Uterus (tissue), 3 donors: ENCODE measurements at regions not wholly inside any gene's neighbourhood (a gene's known extent, or its start where the extent isn't known, plus 50 kb on each side); places are given as distances from the start of the nearest gene placed in this dataset.

Source experiments
- DNase-seq, 2 donors: peaks; one replicate each; pipeline ENCODE4 v3.0.0-alpha.2; 2019 to 2020
- H3K27ac ChIP-seq, 2 donors: fragments of 200-600 bp; sonication (generic); 1 replicate in 1 of 2; 2 replicates in 1 of 2; pipeline ENCODE4 v1.5.1; 2016 to 2018
- H3K27me3 ChIP-seq, 2 donors: fragments of 200-600 bp; sonication (generic); one replicate each; pipeline ENCODE4 v1.5.1; 2018 to 2019; ENCODE audit warnings: control low read depth in 1 of 2
- H3K36me3 ChIP-seq, 2 donors: fragments of 200-600 bp; sonication (generic); one replicate each; pipeline ENCODE4 v1.5.1; 2019; ENCODE audit warnings: control low read depth in 1 of 2
- H3K4me1 ChIP-seq, 2 donors: fragments of 200-600 bp; sonication (generic); one replicate each; pipeline ENCODE4 v1.5.1; 2018 to 2019; ENCODE audit warnings: control low read depth in 1 of 2
- H3K4me3 ChIP-seq, 2 donors: fragments of 200-600 bp; sonication (generic); 1 replicate in 1 of 2; 2 replicates in 1 of 2; pipeline ENCODE4 v1.5.1; 2018 to 2019; ENCODE audit warnings: mild to moderate bottlenecking in 1 of 2
- H3K9me3 ChIP-seq, 2 donors: fragments of 200-600 bp; sonication (generic); one replicate each; pipeline ENCODE4 v1.5.1; 2019; ENCODE audit warnings: control low read depth in 1 of 2
- CTCF ChIP-seq, 4 experiments: fragments of 200-600 bp in 2 of 4; fragments of 450-650 bp in 2 of 4; sonication (generic) in 2 of 4; IDR thresholded peaks; one replicate each; pipeline ENCODE4 v1.5.1; 2016 to 2019; ENCODE audit warnings: antibody characterized with exemption in 4 of 4, mild to moderate bottlenecking in 2 of 4, moderate library complexity in 1 of 4
- POLR2A ChIP-seq, 2 donors: fragments of 450-650 bp; IDR thresholded peaks; one replicate each; pipeline ENCODE4 v1.6.1; 2016; ENCODE audit warnings: antibody characterized with exemption in 2 of 2, mild to moderate bottlenecking in 1 of 2, moderate library complexity in 1 of 2
- intact Hi-C: fragments of 100-400 bp; cut with DNase I; formaldehyde crosslinking; loops from one replicate; pipeline ENCODE4 v1.15.1; 2023; ENCODE audit warnings: low total_unique reads
- donor health status: DM: yes; HTN: yes; CAD: no.

GRCh38 chr6:104031346-104031745, 828.4 kb downstream of the HACE1 start:
- no peaks in the 10 kb centered on the region for H3K9me3 ChIP-seq
- H3K36me3 ChIP-seq, result no peaks in the 10 kb centered on the region
- TF ChIP-seq POLR2A (IDR thresholded peaks at IDR 0.05), result no peak
- no peak for TF ChIP-seq CTCF (IDR thresholded peaks at IDR 0.05)
- H3K4me1 ChIP-seq, result no peaks in the 10 kb centered on the region
- H3K27me3 ChIP-seq, result no peaks in the 10 kb centered on the region
- no peak for DNase-seq
- no peak overlapping the region for H3K4me3 ChIP-seq
- no peak overlapping the region for H3K27ac ChIP-seq
- intact Hi-C loops, result no loop called here

- Histone ChIP-seq H3K9me3 (no peaks in the 10 kb centered on the region), H3K4me1 (no peaks in the 10 kb centered on the region), H3K36me3 (no peaks in the 10 kb centered on the region), H3K27me3 (no peaks in the 10 kb centered on the region), H3K27ac (no peak overlapping the region), H3K4me3 (no peak overlapping the region)
- TF ChIP-seq CTCF (IDR thresholded peaks at IDR 0.05) (no peak), POLR2A (IDR thresholded peaks at IDR 0.05) (no peak)
- no peak for DNase-seq
- intact Hi-C loops, result no loop called here
These were observed 837.6 kb downstream of the HACE1 start for GRCh38 chr6:104022126-104022525.

DNA sequence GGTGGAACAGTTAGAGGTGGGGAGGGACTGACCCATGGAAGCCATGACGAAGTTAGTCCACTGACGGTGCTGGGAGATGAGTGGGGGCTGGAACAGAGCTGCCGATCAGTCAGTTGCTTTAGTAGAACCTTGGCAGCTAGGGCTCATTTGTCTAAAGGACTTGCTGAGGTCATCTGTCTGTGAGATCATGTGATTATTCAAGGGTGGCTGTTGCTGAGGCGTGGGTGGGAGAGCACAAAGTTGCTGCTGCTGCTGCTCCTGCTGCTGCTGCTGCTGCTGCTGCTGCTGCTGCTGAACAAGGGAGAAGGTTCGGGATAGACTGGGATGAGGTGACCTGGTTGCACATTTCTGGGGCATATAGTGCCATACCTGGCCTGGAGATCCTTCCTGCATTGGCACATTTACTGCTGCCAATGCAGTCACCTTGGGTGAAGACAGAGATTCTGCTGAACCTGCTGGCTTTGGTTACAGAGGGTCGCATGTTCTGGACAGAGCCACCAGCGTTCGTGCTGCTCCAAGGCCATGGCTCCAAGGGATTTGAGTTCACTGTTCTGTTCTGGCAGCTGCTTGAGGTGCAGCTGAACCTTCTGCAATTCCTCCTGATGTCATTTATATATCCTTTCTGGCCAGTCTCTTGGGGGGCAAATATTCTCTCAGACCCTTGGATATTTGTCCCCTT, 840.5 kb downstream of the HACE1 start:
- no peaks in the 10 kb centered on the region for H3K36me3 ChIP-seq
- H3K27me3 ChIP-seq, result no peaks in the 10 kb centered on the region
- H3K27ac ChIP-seq, result no peak overlapping the region
- no peaks in the 10 kb centered on the region for H3K9me3 ChIP-seq
- no peak for TF ChIP-seq POLR2A (IDR thresholded peaks at IDR 0.05)
- no peak for TF ChIP-seq CTCF (IDR thresholded peaks at IDR 0.05)
- H3K4me3 ChIP-seq, result no peak overlapping the region
- DNase-seq, result no peak
- intact Hi-C loops, result no loop called here
- H3K4me1 ChIP-seq, result no peaks in the 10 kb centered on the region

- intact Hi-C loops, result no loop called here
- no peak for TF ChIP-seq POLR2A (IDR thresholded peaks at IDR 0.05)
- no peak for TF ChIP-seq CTCF (IDR thresholded peaks at IDR 0.05)
- no peaks in the 10 kb centered on the region for H3K4me1 ChIP-seq
- DNase-seq, result no peak
- H3K27me3 ChIP-seq, result no peaks in the 10 kb centered on the region
- no peak overlapping the region for H3K4me3 ChIP-seq
- no peak overlapping the region for H3K27ac ChIP-seq
- H3K36me3 ChIP-seq, result no peaks in the 10 kb centered on the region
- H3K9me3 ChIP-seq, result no peaks in the 10 kb centered on the region
These were observed 842.0 kb downstream of the HACE1 start for GRCh38 chr6:104017410-104018381.
